SK-N-SH treated with all-trans-retinoic acid at 6 μM for 48 hours (cell line): ENCODE measurements at regions not wholly inside any gene's neighbourhood (a gene's known extent, or its start where the extent isn't known, plus 50 kb on each side); places are given as distances from the start of the nearest gene placed in this dataset.

Experiments used
- ARNTL ChIP-seq: fragments of 450-650 bp; formaldehyde crosslinking; IDR thresholded peaks from 2 replicates; pipeline ENCODE4 v1.5.0; 2020; ENCODE audit warnings: low read depth, mild to moderate bottlenecking, moderate library complexity, borderline replicate concordance
- BACH2 ChIP-seq: fragments of 250-450 bp; sonication (Bioruptor Pico); IDR thresholded peaks from 2 replicates; pipeline ENCODE4 v1.9.0; 2021; ENCODE audit warnings: mild to moderate bottlenecking, borderline replicate concordance
- CSDC2 ChIP-seq: fragments of 250-450 bp; sonication (Bioruptor Pico); IDR thresholded peaks from 2 replicates; pipeline ENCODE4 v1.5.0; 2020; ENCODE audit warnings: mild to moderate bottlenecking, moderate library complexity
- CSRNP3 ChIP-seq: fragments of 250-450 bp; sonication (Bioruptor Pico); IDR thresholded peaks from 2 replicates; pipeline ENCODE4 v1.5.1; 2021; ENCODE audit warnings: mild to moderate bottlenecking, moderate library complexity
- OSR1 ChIP-seq: fragments of 250-450 bp; sonication (Bioruptor Pico); IDR thresholded peaks from 2 replicates; pipeline ENCODE4 v1.8.0; 2022; ENCODE audit warnings: moderate library complexity, mild to moderate bottlenecking, inconsistent platforms
- RARB ChIP-seq: fragments of 250-450 bp; sonication (Bioruptor Pico); IDR thresholded peaks from 2 replicates; pipeline ENCODE4 v1.8.0; 2021; ENCODE audit warnings: mild to moderate bottlenecking, moderate library complexity
- TF ChIP-seq, protein P1 (sequence below): fragments of 250-450 bp; sonication (Bioruptor Pico); IDR thresholded peaks from 2 replicates; pipeline ENCODE4 v1.5.1; 2020; ENCODE audit warnings: low read depth, mild to moderate bottlenecking, moderate library complexity
- TF ChIP-seq, protein P2 (sequence below): fragments of 250-450 bp; sonication (Bioruptor Pico); IDR thresholded peaks from 2 replicates; pipeline ENCODE4 v1.8.0; 2020; ENCODE audit warnings: mild to moderate bottlenecking, moderate library complexity, borderline replicate concordance

GRCh38 chr13:46949211-46949610, 52.4 kb upstream of the HTR2A start:
- TF ChIP-seq, protein P1, sequence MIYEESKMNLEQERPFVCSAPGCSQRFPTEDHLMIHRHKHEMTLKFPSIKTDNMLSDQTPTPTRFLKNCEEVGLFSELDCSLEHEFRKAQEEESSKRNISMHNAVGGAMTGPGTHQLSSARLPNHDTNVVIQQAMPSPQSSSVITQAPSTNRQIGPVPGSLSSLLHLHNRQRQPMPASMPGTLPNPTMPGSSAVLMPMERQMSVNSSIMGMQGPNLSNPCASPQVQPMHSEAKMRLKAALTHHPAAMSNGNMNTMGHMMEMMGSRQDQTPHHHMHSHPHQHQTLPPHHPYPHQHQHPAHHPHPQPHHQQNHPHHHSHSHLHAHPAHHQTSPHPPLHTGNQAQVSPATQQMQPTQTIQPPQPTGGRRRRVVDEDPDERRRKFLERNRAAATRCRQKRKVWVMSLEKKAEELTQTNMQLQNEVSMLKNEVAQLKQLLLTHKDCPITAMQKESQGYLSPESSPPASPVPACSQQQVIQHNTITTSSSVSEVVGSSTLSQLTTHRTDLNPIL (CRISPR knock-in tag) = no peak
- TF ChIP-seq OSR1 (CRISPR knock-in tag) = no peak
- no peak for TF ChIP-seq RARB (CRISPR knock-in tag)
- TF ChIP-seq CSRNP3 = no peak
- TF ChIP-seq ARNTL = no peak
- TF ChIP-seq, protein P2, sequence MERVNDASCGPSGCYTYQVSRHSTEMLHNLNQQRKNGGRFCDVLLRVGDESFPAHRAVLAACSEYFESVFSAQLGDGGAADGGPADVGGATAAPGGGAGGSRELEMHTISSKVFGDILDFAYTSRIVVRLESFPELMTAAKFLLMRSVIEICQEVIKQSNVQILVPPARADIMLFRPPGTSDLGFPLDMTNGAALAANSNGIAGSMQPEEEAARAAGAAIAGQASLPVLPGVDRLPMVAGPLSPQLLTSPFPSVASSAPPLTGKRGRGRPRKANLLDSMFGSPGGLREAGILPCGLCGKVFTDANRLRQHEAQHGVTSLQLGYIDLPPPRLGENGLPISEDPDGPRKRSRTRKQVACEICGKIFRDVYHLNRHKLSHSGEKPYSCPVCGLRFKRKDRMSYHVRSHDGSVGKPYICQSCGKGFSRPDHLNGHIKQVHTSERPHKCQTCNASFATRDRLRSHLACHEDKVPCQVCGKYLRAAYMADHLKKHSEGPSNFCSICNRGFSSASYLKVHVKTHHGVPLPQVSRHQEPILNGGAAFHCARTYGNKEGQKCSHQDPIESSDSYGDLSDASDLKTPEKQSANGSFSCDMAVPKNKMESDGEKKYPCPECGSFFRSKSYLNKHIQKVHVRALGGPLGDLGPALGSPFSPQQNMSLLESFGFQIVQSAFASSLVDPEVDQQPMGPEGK (CRISPR knock-in tag) = no peak
- TF ChIP-seq CSDC2 = no peak
- TF ChIP-seq BACH2 = no peak
